GM21528 (cell line): ENCODE measurements at regions not wholly inside any gene's neighbourhood (a gene's known extent, or its start where the extent isn't known, plus 50 kb on each side); places are given as distances from the start of the nearest gene placed in this dataset.

Source experiments
- ATAC-seq: cut with Tn5 transposase; IDR thresholded peaks from one replicate; pipeline ENCODE4 v1.9.1; 2021; ENCODE audit warnings: mild to moderate bottlenecking, moderate library complexity; ENCODE audit not compliant: unreplicated experiment, low FRiP score

DNA sequence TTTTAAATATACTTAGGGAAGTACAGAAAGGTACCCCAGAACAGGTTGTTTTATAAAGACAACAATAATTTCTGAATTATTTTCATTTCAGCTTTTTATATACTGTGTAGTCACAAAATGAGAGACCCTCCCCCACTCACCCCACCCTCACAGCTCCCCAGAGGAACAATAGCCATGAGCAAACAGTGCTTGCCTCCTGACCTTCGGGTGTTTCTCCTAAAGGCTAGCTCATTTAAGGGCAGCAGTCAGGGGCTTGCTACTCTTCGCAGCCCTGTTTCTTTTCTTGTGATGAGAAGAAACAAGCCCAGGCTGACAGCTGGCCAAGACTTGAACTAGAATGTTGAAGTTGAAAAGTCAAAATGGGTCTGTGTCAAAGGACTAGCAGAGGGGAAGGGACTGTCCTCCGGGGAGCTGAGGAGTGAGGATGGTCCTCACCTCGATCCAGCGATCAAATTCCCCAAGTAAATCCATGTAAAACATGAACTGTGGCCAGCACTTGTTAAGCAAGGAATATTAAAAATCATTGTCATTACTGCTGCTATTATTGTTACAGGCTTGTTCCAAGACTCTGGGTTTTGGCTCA, 133.8 kb upstream of the ARHGAP5 start:
- ATAC-seq = no peak

DNA sequence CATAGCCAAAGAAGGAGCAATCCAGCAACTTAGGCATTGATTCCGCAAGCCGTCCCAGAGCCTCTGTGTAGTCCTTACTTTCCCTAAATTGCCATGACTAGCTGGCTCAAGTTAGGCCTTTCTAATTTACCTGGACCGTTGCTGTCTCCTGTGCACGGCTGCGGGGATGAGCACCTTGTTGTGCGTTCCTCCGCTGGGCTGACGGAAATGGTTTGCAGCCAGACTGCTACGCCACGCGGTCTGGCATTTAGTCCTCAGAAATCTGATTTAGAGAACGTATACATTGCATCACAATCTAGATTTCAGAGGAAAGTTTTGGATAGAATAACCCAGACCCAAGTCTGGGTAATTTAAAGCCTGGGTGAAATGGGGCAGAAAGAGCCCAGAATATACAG, 133.2 kb upstream of the ARHGAP5 start:
- no peak for ATAC-seq

DNA sequence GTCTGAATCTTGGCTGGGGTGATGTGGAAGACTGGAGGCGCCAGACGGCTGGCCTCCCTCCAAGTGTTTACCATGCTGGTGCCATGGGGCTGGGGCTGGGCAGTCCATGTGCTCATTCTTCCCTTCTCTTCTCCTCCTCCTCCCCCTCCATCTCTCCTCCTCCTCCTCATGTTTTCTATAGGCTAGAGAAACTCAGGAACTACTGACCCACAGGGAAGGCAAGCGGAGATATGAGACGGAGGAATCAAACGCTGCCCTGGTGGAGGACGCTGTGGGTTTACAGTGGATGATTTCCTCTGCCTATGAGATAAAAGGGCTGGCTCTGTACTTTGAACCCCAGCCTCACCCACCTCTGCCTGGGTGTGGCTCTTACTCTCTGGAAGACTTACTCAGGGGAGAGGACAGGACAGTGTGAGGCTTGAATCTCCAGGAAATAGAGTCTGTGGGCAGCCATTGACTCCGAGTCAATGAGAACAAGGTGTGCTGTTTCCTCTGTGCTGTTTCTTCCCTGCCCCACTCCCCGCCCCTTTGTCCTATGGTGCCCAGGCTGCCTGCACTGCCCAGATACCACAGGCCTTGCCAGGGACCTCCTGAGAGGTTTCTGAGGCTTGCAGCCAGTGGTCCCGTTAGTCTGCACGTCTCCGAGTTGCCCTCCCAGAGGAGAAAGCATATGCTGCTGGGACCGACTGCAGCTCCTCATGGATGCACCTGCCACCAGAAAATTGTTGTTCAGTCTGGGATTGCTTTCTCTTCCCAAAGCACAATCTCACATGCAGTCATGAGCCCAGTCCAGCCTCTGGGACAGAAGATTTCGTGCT, 132.6 kb upstream of the ARHGAP5 start:
- no peak for ATAC-seq

DNA sequence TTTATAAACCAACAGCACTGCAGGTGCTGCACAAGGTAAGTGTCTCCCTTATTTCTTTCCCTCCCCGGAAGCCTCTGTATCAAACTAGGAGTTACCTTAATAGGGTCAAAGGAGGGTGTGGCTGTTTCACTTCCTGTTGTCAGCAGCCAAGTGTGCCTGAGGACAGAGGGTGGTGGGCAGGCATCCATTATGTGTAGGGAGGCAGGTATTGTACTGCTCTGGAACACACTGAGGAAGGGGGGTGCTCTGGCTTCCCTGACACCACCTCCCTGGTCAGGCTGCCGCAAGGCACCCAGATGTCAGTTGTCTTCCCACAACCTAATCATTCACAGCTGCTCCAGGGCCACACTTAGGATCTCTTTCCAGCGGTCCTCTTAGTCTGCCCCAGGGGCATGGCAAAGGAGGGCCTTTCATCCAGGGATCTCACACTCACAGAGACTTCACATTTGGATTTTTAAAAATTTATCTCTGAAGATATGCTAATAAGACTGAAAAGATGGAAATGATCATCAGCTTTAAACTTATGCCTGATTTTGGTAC, 132.0 kb upstream of the ARHGAP5 start:
- no peak for ATAC-seq

DNA sequence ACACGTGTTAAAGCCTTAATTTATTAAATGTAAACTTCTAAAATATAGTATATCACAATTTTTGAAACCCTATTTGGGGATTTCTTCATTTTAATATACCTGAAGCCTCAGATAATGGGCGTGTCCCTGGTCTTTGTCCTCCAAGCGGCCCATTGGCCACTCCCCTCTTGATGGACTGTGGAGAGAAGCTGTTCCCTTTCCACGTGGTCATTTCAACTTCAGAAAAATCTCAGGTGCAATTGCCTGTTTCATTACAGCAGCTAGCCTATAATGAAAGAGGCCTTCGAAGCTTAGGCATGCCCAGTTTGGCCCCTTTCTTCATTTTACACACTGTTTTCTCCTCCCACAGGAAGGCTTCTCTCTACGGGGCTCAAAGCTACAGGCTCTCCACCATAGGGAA, 131.4 kb upstream of the ARHGAP5 start:
- ATAC-seq = no peak

DNA sequence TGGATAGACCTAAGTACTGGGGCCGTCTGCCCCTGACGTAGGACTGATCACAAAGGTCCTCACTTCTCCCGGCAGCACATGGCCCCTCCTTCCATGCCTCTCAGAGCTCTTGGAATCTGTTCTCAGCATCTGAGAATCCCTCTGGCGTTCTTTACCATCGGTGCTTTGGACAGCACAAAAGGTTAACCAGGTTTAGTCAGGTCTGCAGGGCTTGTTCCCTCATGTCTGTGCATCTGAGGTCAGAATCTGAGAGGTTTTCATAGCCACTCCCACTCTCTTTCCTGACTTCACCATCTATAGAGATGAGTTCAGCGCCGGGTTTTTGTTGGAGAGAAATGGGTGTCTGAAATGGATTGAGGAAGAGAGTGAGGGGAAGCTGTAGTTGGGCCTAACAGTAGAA, 130.0 kb upstream of the ARHGAP5 start:
- ATAC-seq = no peak

DNA sequence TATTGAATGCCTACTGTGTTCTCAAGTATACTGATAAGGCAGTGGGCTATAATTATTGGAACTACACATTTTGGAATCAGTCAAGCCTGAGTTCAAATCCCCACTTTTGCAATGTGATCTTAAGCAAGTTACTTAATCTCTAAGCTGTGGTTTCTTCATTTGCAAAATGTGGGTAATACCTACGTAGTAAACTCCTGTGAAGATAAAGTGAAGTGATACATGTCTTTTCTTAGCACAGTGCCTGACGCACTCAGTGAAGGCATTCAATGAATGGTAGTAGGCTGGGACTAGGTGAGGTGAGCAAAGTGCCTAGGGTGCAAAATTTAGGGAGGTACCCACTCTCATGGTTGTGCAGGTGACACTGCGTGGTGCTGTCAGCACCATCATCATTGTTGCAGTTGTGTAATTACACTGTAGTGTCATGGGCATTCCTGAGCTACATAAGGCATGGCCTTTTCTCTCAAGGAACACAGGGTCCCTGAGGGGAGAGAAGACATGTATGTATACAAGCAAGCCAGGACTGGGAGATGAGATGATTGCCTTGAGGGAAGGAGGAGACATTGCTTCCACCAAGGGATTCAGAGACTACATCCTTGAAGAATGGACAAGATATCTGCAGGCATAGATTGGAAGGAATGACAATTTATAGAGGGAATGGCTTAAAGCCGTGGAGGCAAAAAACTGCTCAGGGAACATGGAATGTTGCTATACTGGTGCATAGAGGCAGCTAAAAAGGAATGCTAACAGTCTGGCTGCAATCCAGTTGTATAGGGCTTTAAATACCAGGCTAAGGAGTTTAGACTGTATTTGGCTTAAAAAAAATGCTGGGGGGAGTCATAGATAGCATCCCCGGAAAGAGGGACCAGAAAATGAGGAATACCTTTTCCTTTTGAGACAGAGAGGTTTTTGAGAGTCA, 129.2 kb upstream of the ARHGAP5 start:
- no peak for ATAC-seq

DNA sequence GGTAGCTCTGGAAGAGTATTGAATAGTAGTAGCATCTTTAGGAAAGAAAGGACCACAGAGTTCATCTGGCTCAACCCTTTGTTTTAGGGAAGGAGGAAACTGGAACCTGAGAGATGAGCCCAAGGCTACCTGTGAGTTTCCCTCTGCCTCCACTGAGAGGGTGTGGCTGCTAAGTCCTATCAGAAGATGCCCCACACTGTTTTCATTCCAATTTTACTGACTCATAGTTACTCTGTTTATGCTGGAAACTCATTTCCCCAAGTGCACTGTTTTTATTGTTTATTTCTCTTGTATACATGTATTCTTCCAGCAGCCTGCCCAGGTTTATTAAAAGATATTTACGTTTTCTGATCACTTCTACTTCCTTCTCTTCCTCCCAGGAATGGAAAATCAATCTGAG, 127.4 kb upstream of the ARHGAP5 start:
- no peak for ATAC-seq

DNA sequence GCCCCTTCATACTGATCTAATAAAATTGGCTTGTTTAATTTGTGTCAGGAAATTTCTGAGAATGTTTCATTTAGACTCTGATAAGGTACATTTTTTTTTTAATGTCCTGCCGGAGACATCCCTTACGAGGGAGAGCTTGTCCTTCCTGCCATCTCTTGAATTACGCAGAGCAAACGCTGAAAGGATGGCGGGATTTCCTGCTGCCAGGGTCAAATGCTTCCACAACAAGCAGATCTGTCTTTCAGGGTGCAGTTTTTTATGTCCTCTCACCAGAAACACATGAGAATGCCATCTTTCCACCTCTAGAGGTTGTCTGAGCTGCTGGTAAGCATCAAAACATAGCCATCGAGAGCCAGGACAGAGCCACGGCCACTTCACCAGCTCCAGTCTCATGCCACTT, 126.8 kb upstream of the ARHGAP5 start:
- no peak for ATAC-seq

DNA sequence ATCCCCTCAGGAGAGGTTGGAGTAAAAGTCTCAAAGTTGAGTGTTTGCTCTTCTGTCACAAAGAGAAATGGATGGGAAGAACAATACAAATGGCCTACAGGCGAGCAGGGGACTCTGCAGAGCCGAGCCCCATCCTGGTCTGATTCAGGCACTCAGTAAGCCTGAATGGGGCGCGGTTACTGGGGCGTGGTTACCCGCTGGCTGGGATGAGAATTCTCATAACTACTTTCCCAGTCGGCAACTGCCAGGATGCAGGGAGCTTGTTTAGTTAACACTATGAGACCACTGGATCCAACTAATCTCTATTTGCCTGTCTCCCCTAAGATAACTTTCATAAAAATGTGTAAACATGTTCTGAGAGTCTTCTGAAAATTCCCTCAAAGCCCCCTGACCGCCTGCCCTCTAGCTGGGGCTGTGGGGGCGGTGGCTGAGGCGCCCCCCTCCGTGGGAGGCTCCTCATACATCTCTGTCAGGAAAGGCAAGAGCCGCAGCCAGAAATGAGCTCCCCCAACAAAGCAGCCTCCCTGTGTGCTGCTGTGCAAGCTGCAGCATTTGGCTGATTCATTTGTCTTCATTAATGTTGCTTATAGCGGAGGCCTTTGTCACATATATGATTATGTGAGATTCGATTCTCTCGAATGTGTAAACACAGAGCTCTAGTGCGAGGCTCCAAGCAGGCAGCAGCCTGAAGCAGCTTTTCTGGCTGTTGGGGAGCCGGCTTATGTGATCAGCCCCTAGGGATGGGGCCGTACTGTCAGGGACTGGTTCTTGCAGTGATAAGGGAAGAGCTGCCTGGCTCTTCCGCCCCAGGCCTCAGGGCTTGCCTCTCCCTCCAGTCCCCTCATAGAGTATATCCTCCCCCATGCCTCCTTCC, 126.1 kb upstream of the ARHGAP5 start:
- no peak for ATAC-seq

DNA sequence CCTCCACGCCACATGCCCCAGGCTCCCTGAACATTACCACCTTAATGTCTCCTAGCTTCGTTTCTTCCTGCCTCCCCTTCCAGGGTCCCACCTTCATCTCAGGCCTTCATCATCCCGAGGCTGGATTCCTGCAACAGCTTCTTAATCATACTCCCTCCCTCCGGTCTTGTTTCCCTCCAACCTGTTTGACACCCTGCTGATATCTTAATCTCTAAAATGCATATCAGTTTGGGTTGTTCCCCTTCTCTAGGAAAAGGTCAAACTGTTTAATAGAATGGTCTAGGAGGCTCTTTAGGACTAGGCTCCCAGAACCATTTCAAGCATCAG, 125.5 kb upstream of the ARHGAP5 start:
- ATAC-seq = no peak

DNA sequence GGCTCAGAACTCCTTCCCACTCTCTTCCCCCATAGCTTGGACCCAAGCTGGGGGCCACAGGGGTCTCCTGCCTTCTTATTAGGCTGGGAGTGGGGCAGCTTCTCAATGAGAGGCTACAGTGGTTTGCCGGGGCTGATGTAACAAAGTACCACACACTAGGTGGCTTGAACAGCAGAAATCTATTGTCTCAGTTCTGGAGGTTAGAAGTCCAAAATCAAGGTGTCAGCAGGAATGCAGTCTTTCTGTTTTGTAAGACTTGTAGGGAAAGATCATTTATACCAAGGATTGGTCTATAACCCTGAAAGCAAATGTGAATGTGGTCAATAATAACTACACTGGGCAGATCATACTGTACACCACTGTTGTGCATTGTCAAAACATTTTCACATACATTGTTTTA, 124.5 kb upstream of the ARHGAP5 start:
- ATAC-seq = no peak

DNA sequence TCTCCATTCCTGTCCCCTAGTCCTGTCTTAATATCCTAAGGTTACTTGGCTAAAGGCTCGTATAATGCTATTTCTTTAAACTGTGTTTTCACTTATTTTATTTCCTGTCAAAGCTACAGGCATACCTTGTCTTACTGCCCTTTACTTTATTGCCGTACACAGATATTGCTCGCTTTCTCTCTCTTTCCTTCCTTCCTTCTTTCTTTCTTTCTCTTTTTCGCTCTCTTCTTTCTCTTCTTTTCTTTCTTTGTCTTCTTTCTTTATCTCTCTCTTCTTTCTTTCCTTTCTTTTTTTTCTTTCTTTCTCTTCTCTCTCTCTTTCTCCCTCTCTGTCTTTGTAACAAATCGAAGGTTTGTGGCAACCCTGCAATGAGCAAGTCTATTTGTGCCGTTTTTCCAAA, 123.9 kb upstream of the ARHGAP5 start:
- no peak for ATAC-seq

DNA sequence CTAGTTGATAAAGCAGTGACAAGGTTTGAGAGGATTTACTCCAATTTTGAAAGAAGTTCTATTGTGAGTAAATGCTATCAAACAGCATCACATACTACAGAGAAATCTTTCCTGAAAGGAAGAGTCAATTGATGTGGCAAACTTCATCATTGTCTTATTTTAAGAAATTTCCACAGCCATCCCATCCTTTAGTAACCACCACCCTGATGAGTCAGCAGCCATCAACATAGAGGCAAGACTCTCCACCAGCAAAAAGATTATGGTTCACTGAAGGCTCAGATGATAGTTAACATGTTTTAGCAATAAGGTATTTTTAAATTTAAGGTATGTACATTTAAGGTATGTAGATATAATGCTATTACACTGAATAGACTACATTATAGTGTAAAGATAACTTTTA, 122.1 kb upstream of the ARHGAP5 start:
- ATAC-seq = no peak

DNA sequence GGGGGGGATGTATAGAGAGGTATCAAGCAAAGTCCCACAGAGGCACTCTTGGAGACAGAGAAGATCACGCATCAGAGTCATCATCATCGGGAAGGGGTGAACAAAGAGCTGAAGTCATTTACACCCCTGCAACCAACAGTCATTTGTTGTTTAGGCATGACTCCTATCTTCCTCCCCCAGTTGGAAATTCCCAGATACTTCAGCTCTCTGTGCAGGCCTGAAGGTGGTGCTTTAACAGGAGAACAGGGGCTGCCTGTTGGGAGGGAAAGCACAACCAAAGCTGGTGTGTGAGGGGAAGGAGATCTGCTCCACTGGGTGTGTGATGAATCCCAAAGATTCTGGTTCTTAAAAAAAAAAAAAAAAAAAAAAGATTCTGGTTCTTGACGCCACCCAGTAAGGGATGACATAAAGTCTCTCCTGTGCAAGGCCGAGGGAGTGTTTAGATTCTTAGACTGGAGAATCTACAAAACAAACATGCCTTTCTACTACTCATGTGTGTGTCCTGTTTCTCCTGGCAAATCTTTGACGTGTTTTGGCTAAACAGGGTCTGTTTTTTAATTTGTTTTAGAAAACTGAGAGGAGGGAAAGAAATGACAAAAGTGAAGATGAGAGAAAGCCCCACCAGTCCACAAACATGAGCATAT, 121.0 kb upstream of the ARHGAP5 start:
- ATAC-seq = no peak

DNA sequence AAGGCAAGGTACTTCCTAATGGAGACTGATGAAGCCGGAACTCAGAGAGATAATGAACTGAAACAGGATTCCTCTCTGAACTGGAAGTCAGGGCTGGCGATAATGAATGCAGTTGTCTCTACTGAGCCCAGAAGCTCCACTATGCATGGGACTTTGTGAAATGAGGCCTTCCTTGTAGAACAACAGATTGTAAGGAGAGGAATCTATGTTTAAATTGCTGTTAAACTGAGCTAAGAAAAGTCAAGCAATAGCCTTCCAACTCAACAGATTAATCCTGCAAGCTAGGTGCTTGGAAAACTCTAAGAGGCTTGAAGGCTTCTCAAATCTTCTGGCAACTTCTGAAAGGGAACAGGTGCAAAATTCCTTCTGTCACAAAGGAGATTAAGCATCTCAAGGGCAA, 119.5 kb upstream of the ARHGAP5 start:
- no peak for ATAC-seq

DNA sequence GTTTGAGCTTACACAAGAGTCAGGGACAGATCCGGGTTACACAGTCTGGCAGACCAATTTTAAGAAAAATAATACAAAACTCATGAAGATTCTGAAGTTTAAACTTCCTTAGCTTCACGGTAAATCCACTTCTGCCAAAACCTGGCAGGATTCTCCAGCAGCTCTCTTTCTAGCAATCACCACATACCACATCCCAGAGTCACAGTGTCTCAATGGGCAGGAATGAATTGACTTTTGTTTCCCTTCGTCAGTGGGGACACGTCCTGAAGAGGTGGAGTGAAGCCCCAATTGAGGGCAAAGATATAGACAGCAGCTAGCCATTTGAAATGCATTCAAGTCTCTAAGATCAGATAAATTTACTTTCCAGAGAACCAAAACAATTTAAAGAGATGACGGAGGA, 117.1 kb upstream of the ARHGAP5 start:
- no peak for ATAC-seq

DNA sequence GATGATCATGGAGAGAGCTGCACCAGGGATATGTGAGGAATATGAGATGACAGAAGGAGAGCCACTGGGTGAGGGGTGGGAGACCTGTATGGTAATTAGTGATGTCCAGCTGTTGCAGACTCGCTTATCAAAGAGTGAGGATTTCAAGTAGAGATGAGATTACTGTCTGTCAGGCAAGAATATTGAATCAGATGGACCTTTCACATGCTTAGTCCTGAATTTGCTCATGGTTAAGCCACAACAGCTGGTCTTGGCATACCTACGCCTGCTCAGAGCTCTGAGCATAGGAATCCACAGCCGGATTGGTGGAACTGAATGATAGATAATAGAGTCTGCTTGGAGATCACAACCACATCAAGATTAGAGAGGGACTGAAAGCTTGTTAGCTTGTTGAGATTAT, 115.2 kb upstream of the ARHGAP5 start:
- ATAC-seq = no peak

DNA sequence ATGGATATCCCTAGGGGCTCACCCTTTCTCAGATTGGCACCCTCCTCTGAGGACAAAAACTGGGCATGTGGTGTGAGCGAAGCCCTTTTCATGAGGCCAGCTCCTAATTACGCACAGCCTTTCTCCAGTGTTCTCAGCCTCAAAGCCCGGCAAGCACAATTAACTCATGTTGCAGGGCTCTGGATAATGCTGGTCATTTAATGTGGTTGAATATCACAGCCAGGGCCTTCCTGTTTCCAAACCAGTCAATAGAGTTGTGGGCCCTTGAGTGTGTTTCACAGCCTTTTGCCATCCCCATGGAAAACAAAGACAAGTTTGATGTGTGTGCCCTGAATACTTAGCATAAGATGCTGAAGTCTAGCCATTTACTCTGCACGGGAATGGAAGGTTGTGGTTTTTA, 114.2 kb upstream of the ARHGAP5 start:
- ATAC-seq = no peak

DNA sequence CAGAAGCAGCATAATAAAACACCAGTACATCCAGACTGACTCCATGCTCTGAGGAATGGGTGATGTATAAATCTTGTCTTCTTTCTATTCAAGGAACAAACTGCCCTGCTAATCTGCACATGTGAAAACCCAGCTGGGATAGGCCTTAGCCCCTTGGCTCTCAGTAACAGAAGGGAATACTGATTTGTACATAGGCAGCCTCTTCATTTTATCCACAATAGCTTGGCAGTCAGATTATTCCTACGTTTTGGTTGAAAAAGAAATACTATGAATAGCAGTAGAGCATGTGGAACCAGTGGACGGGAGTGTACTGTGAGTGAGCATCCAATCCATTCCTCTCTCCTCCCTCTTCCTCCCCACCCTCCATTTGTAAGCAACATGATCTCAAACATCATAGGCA, 113.5 kb upstream of the ARHGAP5 start:
- no peak for ATAC-seq
